ENCODE measurements at regions not wholly inside any gene's neighbourhood (a gene's known extent, or its start where the extent isn't known, plus 50 kb on each side); places are given as distances from the start of the nearest gene placed in this dataset.
A peak's percentile ranks its signal among the peaks of the same experiment; 100 is the strongest.

GRCh38 chr1:234718496-234719453 lies 108.8 kb upstream of the IRF2BP2 start:
- Histone ChIP-seq H3K36me3 (no peaks in the 10 kb centered on the region), H3K4me3 (no peak overlapping the region), H3K4me1 (peaks cover 2 to 86% (median 83%) of the 10 kb centered on the region in 4 donors), H3K27ac (peak overlapping the region; percentile 94 to 97 (median 96)), H3K9me3 (no peaks in the 10 kb centered on the region), H3K27me3 (no peaks in the 10 kb centered on the region)
- TF ChIP-seq POLR2AphosphoS5 (IDR thresholded peaks at IDR 0.05): no peak
- no peak for TF ChIP-seq POLR2A (IDR thresholded peaks at IDR 0.05)
- TF ChIP-seq EP300 (IDR thresholded peaks at IDR 0.05): no peak
- TF ChIP-seq CTCF (IDR thresholded peaks at IDR 0.05): no peak
- DNase-seq: peak; percentile 32
- 59 to 76% methylated on average over 10 of the region's 10 CpGs for WGBS, 2 donors
- intact Hi-C loops (cut with DNase I): no loop called here

- DNase-seq: peak; percentile 84
- intact Hi-C loops (cut with DNase I): loop anchor here (2.0 kb wide), 1 partner anchor 32 kb away; no protein-coding TSS in a partner anchor
- H3K4me3 ChIP-seq: peak overlapping the region in 1 of 4 donors; percentile 4
Measured at GRCh38 chr1:234716908-234717375, 107.0 kb upstream of the IRF2BP2 start.

GRCh38 chr1:234715252-234716014 lies 105.5 kb upstream of the IRF2BP2 start:
- TF ChIP-seq CTCF (IDR thresholded peaks at IDR 0.05) (no peak), POLR2AphosphoS5 (IDR thresholded peaks at IDR 0.05) (no peak), POLR2A (IDR thresholded peaks at IDR 0.05) (no peak), EP300 (IDR thresholded peaks at IDR 0.05) (no peak)
- Histone ChIP-seq H3K9me3 (no peaks in the 10 kb centered on the region), H3K4me3 (no peak overlapping the region), H3K36me3 (no peaks in the 10 kb centered on the region), H3K27me3 (no peaks in the 10 kb centered on the region), H3K27ac (peak overlapping the region; percentile 94 to 97 (median 96)), H3K4me1 (peaks cover 2 to 66% (median 60%) of the 10 kb centered on the region in 4 donors)
- peak; percentile 54 for DNase-seq
- WGBS, 2 donors: 31 to 65% methylated on average over 10 of the region's 10 CpGs
- intact Hi-C loops (cut with DNase I): loop anchor here (2.0 kb wide), 1 partner anchor 31 kb away; no protein-coding TSS in a partner anchor

More at GRCh38 chr1:234716908-234717375, 107.0 kb upstream of the IRF2BP2 start:
- H3K36me3 ChIP-seq: no peaks in the 10 kb centered on the region
- H3K9me3 ChIP-seq: no peaks in the 10 kb centered on the region
- H3K27me3 ChIP-seq: no peaks in the 10 kb centered on the region
- peak; percentile 54 to 72 (median 66) for TF ChIP-seq POLR2AphosphoS5 (IDR thresholded peaks at IDR 0.05)
- TF ChIP-seq EP300 (IDR thresholded peaks at IDR 0.05): peak; percentile 29 to 82 (median 50)
- no peak for TF ChIP-seq CTCF (IDR thresholded peaks at IDR 0.05)
- TF ChIP-seq POLR2A (IDR thresholded peaks at IDR 0.05): peak; percentile 9 to 25
- WGBS, 2 donors: 14 to 48% methylated on average over 15 of the region's 15 CpGs
- H3K27ac ChIP-seq: peak overlapping the region; percentile 94 to 97 (median 96)
- H3K4me1 ChIP-seq: peaks cover 2 to 68% (median 65%) of the 10 kb centered on the region in 4 donors

GRCh38 chr1:234713859-234714258 lies 103.9 kb upstream of the IRF2BP2 start:
- WGBS, 2 donors: 94 to 95% methylated on average over 5 of the region's 5 CpGs
- intact Hi-C loops (cut with DNase I): no loop called here
- Histone ChIP-seq H3K4me1 (peaks cover 2 to 56% (median 47%) of the 10 kb centered on the region in 4 donors), H3K27ac (peak overlapping the region in 1 of 4 donors; percentile 26), H3K4me3 (no peak overlapping the region), H3K9me3 (no peaks in the 10 kb centered on the region), H3K27me3 (no peaks in the 10 kb centered on the region), H3K36me3 (no peaks in the 10 kb centered on the region)
- peak; percentile 40 for DNase-seq
- TF ChIP-seq POLR2AphosphoS5 (IDR thresholded peaks at IDR 0.05) (no peak), EP300 (IDR thresholded peaks at IDR 0.05) (no peak), POLR2A (IDR thresholded peaks at IDR 0.05) (no peak), CTCF (IDR thresholded peaks at IDR 0.05) (no peak)
